K562 (cell line): ENCODE measurements at regions not wholly inside any gene's neighbourhood (a gene's known extent, or its start where the extent isn't known, plus 50 kb on each side); places are given as distances from the start of the nearest gene placed in this dataset.

Source experiments
- DMBX1 ChIP-seq: fragments of 250-450 bp; sonication (Bioruptor Pico); IDR thresholded peaks from 2 replicates; pipeline ENCODE4 v1.8.0; 2022; ENCODE audit warnings: inconsistent platforms, mild to moderate bottlenecking, moderate library complexity, borderline replicate concordance
- PRMT5 ChIP-seq: sonication (generic); formaldehyde crosslinking; IDR thresholded peaks from 2 replicates; pipeline ENCODE4 v1.5.0; 2020; ENCODE audit warnings: missing genetic modification reagents
- RFX1 ChIP-seq: fragments of 450-650 bp; IDR thresholded peaks from 2 replicates; pipeline ENCODE4 v1.6.1; 2016; ENCODE audit warnings: mild to moderate bottlenecking, moderate library complexity
- ZNF274 ChIP-seq: IDR thresholded peaks from 2 replicates; pipeline ENCODE4 v1.6.1; 2011; ENCODE audit warnings: low read depth, mild to moderate bottlenecking, low read length, moderate library complexity, borderline replicate concordance
- TF ChIP-seq, protein P1 (sequence below), 2 experiments: fragments of 450-650 bp; IDR thresholded peaks; 2 replicates each; pipeline ENCODE4 v1.6.1; 2016; ENCODE audit warnings: mild to moderate bottlenecking in 2 of 2, borderline replicate concordance in 1 of 2, low read depth in 1 of 2, moderate library complexity in 1 of 2
- TF ChIP-seq, protein P2 (sequence below), 2 experiments: fragments of 450-650 bp in 1 of 2; sonication (generic) in 1 of 2; formaldehyde crosslinking in 1 of 2; IDR thresholded peaks; 2 replicates each; pipeline versions ENCODE4 v1.7.1 to v1.9.0; 2016 to 2022; ENCODE audit warnings: inconsistent platforms in 1 of 2, mild to moderate bottlenecking in 1 of 2, missing genetic modification reagents in 1 of 2
- TF ChIP-seq, protein P3 (sequence below): sonication (generic); formaldehyde crosslinking; IDR thresholded peaks from 2 replicates; pipeline ENCODE4 v1.8.0; 2022; ENCODE audit warnings: missing genetic modification reagents, mild to moderate bottlenecking, borderline replicate concordance

DNA sequence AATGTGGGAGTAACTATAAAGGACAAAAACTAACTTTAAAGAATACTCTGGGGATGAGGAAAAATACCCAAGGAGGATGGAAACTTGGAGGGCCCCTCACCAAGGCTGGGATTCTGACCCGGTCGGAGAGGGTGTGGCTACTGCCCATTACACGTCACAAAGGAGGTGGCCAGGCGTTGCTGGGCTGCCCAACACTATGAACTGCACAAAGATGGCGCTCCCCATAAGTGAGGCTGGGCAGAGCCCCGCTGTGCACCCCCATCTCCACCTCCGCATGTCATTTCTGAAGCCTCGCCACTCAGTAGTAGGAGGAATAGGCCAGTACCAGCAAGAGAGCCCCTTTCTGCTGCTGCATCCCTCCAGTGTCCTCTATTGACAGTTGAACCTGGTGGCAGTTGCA is 290.1 kb upstream of the ZNF32 start (continued):
- TF ChIP-seq, protein P1, sequence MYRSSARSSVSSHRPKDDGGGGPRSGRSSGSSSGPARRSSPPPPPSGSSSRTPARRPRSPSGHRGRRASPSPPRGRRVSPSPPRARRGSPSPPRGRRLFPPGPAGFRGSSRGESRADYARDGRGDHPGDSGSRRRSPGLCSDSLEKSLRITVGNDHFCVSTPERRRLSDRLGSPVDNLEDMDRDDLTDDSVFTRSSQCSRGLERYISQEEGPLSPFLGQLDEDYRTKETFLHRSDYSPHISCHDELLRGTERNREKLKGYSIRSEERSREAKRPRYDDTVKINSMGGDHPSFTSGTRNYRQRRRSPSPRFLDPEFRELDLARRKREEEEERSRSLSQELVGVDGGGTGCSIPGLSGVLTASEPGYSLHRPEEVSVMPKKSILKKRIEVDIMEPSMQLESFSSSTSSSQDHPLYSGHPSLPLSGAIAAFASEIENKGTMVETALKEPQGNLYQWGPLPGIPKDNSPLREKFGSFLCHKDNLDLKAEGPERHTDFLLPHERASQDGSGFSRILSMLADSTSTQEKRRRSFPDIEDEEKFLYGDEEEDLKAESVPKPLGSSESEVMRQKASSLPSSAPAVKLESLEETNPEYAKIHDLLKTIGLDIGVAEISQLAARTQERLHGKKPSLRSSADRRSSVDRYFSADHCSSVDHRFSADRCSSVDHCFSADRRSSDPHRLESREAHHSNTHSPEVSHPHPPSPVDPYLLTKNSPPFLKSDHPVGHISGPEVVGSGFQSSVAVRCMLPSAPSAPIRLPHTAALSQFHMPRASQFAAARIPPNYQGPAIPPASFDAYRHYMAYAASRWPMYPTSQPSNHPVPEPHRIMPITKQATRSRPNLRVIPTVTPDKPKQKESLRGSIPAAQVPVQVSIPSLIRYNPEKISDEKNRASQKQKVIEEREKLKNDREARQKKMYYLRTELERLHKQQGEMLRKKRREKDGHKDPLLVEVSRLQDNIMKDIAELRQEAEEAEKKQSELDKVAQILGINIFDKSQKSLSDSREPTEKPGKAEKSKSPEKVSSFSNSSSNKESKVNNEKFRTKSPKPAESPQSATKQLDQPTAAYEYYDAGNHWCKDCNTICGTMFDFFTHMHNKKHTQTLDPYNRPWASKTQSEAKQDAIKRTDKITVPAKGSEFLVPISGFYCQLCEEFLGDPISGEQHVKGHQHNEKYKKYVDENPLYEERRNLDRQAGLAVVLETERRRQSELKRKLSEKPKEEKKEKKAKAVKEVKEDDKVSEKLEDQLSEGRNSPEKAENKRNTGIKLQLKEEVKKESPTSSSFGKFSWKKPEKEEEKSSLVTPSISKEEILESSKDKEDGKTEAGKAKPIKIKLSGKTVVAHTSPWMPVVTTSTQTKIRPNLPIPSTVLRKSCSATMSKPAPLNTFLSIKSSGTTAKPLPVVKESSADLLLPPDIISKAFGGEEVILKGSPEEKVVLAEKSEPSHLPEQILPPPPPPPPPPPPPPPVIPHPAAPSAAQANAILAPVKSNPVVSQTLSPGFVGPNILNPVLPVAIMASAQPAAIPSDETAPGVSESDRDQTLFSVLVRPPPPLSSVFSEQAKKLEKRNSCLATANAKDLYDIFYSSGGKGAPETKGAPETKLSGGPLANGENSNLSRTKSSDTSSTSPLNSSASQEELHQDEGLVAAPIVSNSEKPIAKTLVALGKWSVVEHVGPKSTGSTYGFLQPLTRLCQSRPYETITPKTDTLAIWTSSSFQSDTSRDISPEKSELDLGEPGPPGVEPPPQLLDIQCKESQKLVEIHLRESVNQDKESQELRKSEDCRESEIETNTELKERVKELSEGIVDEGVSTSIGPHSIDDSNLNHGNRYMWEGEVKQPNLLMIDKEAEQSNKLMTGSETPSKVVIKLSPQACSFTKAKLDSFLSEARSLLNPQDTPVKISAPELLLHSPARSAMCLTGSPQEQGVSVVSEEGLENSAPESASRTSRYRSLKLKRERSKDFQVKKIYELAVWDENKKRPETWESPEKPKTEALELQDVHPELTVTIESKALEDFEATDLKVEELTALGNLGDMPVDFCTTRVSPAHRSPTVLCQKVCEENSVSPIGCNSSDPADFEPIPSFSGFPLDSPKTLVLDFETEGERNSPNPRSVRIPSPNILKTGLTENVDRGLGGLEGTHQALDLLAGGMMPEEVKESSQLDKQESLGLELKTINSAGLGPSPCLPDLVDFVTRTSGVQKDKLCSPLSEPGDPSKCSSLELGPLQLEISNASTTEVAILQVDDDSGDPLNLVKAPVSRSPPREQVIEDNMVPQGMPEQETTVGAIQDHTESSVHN (IDR thresholded peaks at IDR 0.05; ENCODE audit: borderline replicate concordance in 1 of 2, low read depth in 1 of 2) = no peak
- TF ChIP-seq PRMT5 (no peak), RFX1 (no peak), ZNF274 (no peak), DMBX1 (CRISPR knock-in tag) (no peak)
- TF ChIP-seq, protein P2, sequence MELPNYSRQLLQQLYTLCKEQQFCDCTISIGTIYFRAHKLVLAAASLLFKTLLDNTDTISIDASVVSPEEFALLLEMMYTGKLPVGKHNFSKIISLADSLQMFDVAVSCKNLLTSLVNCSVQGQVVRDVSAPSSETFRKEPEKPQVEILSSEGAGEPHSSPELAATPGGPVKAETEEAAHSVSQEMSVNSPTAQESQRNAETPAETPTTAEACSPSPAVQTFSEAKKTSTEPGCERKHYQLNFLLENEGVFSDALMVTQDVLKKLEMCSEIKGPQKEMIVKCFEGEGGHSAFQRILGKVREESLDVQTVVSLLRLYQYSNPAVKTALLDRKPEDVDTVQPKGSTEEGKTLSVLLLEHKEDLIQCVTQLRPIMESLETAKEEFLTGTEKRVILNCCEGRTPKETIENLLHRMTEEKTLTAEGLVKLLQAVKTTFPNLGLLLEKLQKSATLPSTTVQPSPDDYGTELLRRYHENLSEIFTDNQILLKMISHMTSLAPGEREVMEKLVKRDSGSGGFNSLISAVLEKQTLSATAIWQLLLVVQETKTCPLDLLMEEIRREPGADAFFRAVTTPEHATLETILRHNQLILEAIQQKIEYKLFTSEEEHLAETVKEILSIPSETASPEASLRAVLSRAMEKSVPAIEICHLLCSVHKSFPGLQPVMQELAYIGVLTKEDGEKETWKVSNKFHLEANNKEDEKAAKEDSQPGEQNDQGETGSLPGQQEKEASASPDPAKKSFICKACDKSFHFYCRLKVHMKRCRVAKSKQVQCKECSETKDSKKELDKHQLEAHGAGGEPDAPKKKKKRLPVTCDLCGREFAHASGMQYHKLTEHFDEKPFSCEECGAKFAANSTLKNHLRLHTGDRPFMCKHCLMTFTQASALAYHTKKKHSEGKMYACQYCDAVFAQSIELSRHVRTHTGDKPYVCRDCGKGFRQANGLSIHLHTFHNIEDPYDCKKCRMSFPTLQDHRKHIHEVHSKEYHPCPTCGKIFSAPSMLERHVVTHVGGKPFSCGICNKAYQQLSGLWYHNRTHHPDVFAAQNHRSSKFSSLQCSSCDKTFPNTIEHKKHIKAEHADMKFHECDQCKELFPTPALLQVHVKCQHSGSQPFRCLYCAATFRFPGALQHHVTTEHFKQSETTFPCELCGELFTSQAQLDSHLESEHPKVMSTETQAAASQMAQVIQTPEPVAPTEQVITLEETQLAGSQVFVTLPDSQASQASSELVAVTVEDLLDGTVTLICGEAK (IDR thresholded peaks at IDR 0.05) = no peak
- TF ChIP-seq, protein P2 (CRISPR knock-in tag; IDR thresholded peaks at IDR 0.05) = no peak
- TF ChIP-seq, protein P3, sequence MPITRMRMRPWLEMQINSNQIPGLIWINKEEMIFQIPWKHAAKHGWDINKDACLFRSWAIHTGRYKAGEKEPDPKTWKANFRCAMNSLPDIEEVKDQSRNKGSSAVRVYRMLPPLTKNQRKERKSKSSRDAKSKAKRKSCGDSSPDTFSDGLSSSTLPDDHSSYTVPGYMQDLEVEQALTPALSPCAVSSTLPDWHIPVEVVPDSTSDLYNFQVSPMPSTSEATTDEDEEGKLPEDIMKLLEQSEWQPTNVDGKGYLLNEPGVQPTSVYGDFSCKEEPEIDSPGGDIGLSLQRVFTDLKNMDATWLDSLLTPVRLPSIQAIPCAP (CRISPR knock-in tag) = no peak
